PC-3 (cell line): ENCODE measurements at regions not wholly inside any gene's neighbourhood (a gene's known extent, or its start where the extent isn't known, plus 50 kb on each side); places are given as distances from the start of the nearest gene placed in this dataset.

Experiments used
- CTCF ChIP-seq: fragments of 300-600 bp; sonication (generic); conservative IDR thresholded peaks from 2 replicates; pipeline ENCODE4 v1.5.1; 2017; ENCODE audit warnings: antibody characterized with exemption, low read depth, mild to moderate bottlenecking, low read length
- EZH2 ChIP-seq: fragments of 300-600 bp; sonication (generic); IDR thresholded peaks from one replicate; pipeline ENCODE4 v1.6.1; 2017; ENCODE audit warnings: antibody characterized with exemption, mild to moderate bottlenecking, low read length; ENCODE audit not compliant: unreplicated experiment

GRCh38 chr3:176401211-176401610 is 796.1 kb downstream of the TBL1XR1 start:
- TF ChIP-seq CTCF (no peak), EZH2 (no peak)
